Neuronal stem cell (in vitro differentiated cells): ENCODE measurements at regions not wholly inside any gene's neighbourhood (a gene's known extent, or its start where the extent isn't known, plus 50 kb on each side); places are given as distances from the start of the nearest gene placed in this dataset.

Source experiments
- DNase-seq: peaks from one replicate; pipeline ENCODE4 v3.0.0-alpha.2; 2013; ENCODE audit warnings: low spot score
- H2AFZ ChIP-seq: one replicate; pipeline ENCODE4 v1.6.1; 2013; ENCODE audit warnings: mild to moderate bottlenecking, low read length, inconsistent platforms
- H2AK5ac ChIP-seq: 2 replicates; pipeline ENCODE4 v1.6.1; 2013; ENCODE audit warnings: low read depth, mild to moderate bottlenecking, inconsistent platforms, low read length, moderate library complexity, mixed read lengths
- H2BK120ac ChIP-seq: 2 replicates; pipeline ENCODE4 v1.6.1; 2013; ENCODE audit warnings: low read depth, mild to moderate bottlenecking, inconsistent platforms, low read length, moderate library complexity, mixed read lengths
- H2BK12ac ChIP-seq: one replicate; pipeline ENCODE4 v1.6.1; 2013; ENCODE audit warnings: low read length, inconsistent platforms
- H2BK15ac ChIP-seq: 2 replicates; pipeline ENCODE4 v1.6.1; 2013; ENCODE audit warnings: mild to moderate bottlenecking, low read length, inconsistent platforms, mixed read lengths
- H2BK5ac ChIP-seq: one replicate; pipeline ENCODE4 v1.6.1; 2013; ENCODE audit warnings: inconsistent platforms, mild to moderate bottlenecking, low read length, moderate library complexity
- H3K14ac ChIP-seq: one replicate; pipeline ENCODE4 v1.6.1; 2013; ENCODE audit warnings: low read length, inconsistent platforms
- H3K18ac ChIP-seq: 2 replicates; pipeline ENCODE4 v1.6.1; 2013; ENCODE audit warnings: low read length, inconsistent platforms
- H3K23ac ChIP-seq: 2 replicates; pipeline ENCODE4 v1.6.1; 2013; ENCODE audit warnings: low read depth, mild to moderate bottlenecking, mixed read lengths, low read length, inconsistent platforms; ENCODE audit not compliant: poor library complexity
- H3K27ac ChIP-seq: replicated peaks from 3 replicates; pipeline ENCODE4 v1.5.1; 2013; ENCODE audit warnings: low read length, inconsistent platforms
- H3K27me3 ChIP-seq, 3 experiments: 2 replicates each; pipeline ENCODE4 v1.6.1; 2013; ENCODE audit warnings: low read length in 3 of 3, mild to moderate bottlenecking in 2 of 3, inconsistent platforms in 1 of 3, low read depth in 1 of 3, mixed read lengths in 1 of 3, moderate library complexity in 1 of 3; ENCODE audit not compliant: control insufficient read depth in 3 of 3, insufficient read depth in 3 of 3
- H3K36me3 ChIP-seq, 2 donors: replicated peaks in 1 of 2; 2 replicates each; pipeline ENCODE4 v1.6.1; 2013; ENCODE audit warnings: low read length in 2 of 2; ENCODE audit not compliant: control insufficient read depth in 2 of 2, insufficient read depth in 2 of 2
- H3K4ac ChIP-seq: 2 replicates; pipeline ENCODE4 v1.6.1; 2013; ENCODE audit warnings: inconsistent platforms, mild to moderate bottlenecking, low read length, moderate library complexity
- H3K4me1 ChIP-seq, 2 donors: 1 replicate in 1 of 2; 2 replicates in 1 of 2; pipeline ENCODE4 v1.6.1; 2013; ENCODE audit warnings: low read length in 2 of 2, low read depth in 1 of 2; ENCODE audit not compliant: control insufficient read depth in 2 of 2, insufficient read depth in 1 of 2
- H3K4me2 ChIP-seq: one replicate; pipeline ENCODE4 v1.6.1; 2013; ENCODE audit warnings: mild to moderate bottlenecking, low read length, inconsistent platforms; ENCODE audit not compliant: insufficient read depth, poor library complexity, severe bottlenecking
- H3K4me3 ChIP-seq, 2 donors: 2 replicates each; pipeline ENCODE4 v1.5.1; 2013; ENCODE audit warnings: low read length in 2 of 2, mild to moderate bottlenecking in 2 of 2, inconsistent platforms in 1 of 2, moderate library complexity in 1 of 2
- H3K79me1 ChIP-seq: one replicate; pipeline ENCODE4 v1.6.1; 2013; ENCODE audit warnings: low read depth, mild to moderate bottlenecking, inconsistent platforms, low read length, moderate library complexity
- H3K9ac ChIP-seq: one replicate; pipeline ENCODE4 v1.6.1; 2013; ENCODE audit warnings: mild to moderate bottlenecking, low read depth, low read length, inconsistent platforms; ENCODE audit not compliant: poor library complexity
- H3K9me3 ChIP-seq, 2 donors: replicated peaks in 1 of 2; 2 replicates each; pipeline versions ENCODE3 to v1.6.1; 2013; ENCODE audit warnings: low read length in 2 of 2, mild to moderate bottlenecking in 2 of 2, inconsistent platforms in 1 of 2, low read depth in 1 of 2, mixed read lengths in 1 of 2, moderate library complexity in 1 of 2; ENCODE audit not compliant: control insufficient read depth in 2 of 2, insufficient read depth in 1 of 2
- H4K8ac ChIP-seq: one replicate; pipeline ENCODE4 v1.6.1; 2013; ENCODE audit warnings: low read depth, mild to moderate bottlenecking, inconsistent platforms, low read length, moderate library complexity
- H4K91ac ChIP-seq: one replicate; pipeline ENCODE4 v1.6.1; 2013; ENCODE audit warnings: low read length, low read depth, mild to moderate bottlenecking, inconsistent platforms; ENCODE audit not compliant: poor library complexity
- WGBS, 2 donors: extraction: QIAGEN DNeasy Blood & Tissue Kit; methylation state at CpG; one replicate each; pipeline ENCODE4 v1.1.7; 2013; ENCODE audit warnings: missing lambda C conversion rate in 2 of 2, mixed read lengths in 1 of 2; ENCODE audit not compliant: insufficient read length in 2 of 2, insufficient replicate concordance in 1 of 2; ENCODE audit errors: extremely low coverage in 2 of 2; 5-methylcytosine and 5-hydroxymethylcytosine counted together

- no peaks in the 10 kb centered on the region for H3K4me1 ChIP-seq
- H2AFZ ChIP-seq, result no peak overlapping the region
- no peak overlapping the region for H3K18ac ChIP-seq
- H4K8ac ChIP-seq, result no peak overlapping the region
- H3K79me1 ChIP-seq, result no peaks in the 10 kb centered on the region
- H2BK5ac ChIP-seq, result no peak overlapping the region
- no peak overlapping the region for H3K4me3 ChIP-seq
- H2BK15ac ChIP-seq, result no peak overlapping the region
- no peak for DNase-seq
- no peak overlapping the region for H3K9ac ChIP-seq
- H3K4ac ChIP-seq, result no peak overlapping the region
- H3K14ac ChIP-seq, result no peak overlapping the region
- H3K23ac ChIP-seq, result no peak overlapping the region
- no peak overlapping the region for H4K91ac ChIP-seq
- no peak overlapping the region for H3K27ac ChIP-seq
- H3K36me3 ChIP-seq, result no peaks in the 10 kb centered on the region
- no peak overlapping the region for H2BK12ac ChIP-seq
- WGBS, 2 donors, result no CpG with 5 or more reads among the region's 2 CpGs
- no peak overlapping the region for H3K4me2 ChIP-seq
- no peaks in the 10 kb centered on the region for H3K27me3 ChIP-seq
- H2AK5ac ChIP-seq, result no peak overlapping the region
- no peak overlapping the region for H2BK120ac ChIP-seq
- H3K9me3 ChIP-seq, result no peaks in the 10 kb centered on the region
These were observed 490.2 kb downstream of the TLL1 start for GRCh38 chr4:166363198-166363597.

GRCh38 chr4:166366012-166366411, 493.0 kb downstream of the TLL1 start:
- WGBS, 2 donors, result no CpG with 5 or more reads among the region's 3 CpGs
- H2BK120ac ChIP-seq, result no peak overlapping the region
- DNase-seq, result no peak
- H2AK5ac ChIP-seq, result no peak overlapping the region
- no peaks in the 10 kb centered on the region for H3K9me3 ChIP-seq
- no peak overlapping the region for H3K18ac ChIP-seq
- H2BK15ac ChIP-seq, result no peak overlapping the region
- no peak overlapping the region for H3K9ac ChIP-seq
- H3K4ac ChIP-seq, result no peak overlapping the region
- no peak overlapping the region for H3K23ac ChIP-seq
- H3K36me3 ChIP-seq, result no peaks in the 10 kb centered on the region
- no peaks in the 10 kb centered on the region for H3K4me1 ChIP-seq
- no peaks in the 10 kb centered on the region for H3K79me1 ChIP-seq
- H3K4me2 ChIP-seq, result no peak overlapping the region
- H2BK5ac ChIP-seq, result no peak overlapping the region
- H2BK12ac ChIP-seq, result no peak overlapping the region
- H3K14ac ChIP-seq, result no peak overlapping the region
- H3K27ac ChIP-seq, result no peak overlapping the region
- no peak overlapping the region for H4K8ac ChIP-seq
- no peak overlapping the region for H3K4me3 ChIP-seq
- H3K27me3 ChIP-seq, result no peaks in the 10 kb centered on the region
- no peak overlapping the region for H4K91ac ChIP-seq
- no peak overlapping the region for H2AFZ ChIP-seq

DNA sequence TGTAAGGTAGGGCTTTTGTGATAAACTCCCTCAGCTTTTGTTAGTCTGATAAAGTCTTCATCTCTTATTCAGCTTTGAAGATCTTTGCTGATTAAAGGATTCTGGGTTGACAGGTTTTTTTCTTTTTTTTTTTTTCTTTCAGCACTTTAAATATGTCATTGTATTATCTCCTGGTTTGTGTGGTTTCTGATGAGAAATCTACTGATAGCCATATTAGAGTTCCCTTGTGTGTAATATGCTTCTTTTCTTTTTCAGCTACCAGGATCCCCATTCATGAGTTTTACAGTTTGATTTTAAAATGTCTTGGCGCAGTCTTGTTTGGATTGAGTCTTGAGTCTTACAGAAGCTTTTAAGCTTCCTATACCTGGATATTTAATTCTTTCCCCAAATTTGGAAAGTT, 504.5 kb downstream of the TLL1 start:
- no peak overlapping the region for H3K4me3 ChIP-seq

GRCh38 chr4:166386491-166387360, 513.7 kb downstream of the TLL1 start:
- no peaks in the 10 kb centered on the region for H3K27me3 ChIP-seq
- no peak overlapping the region for H3K23ac ChIP-seq
- no peaks in the 10 kb centered on the region for H3K36me3 ChIP-seq
- H3K9ac ChIP-seq, result no peak overlapping the region
- H3K4me1 ChIP-seq, result no peaks in the 10 kb centered on the region
- no peaks in the 10 kb centered on the region for H3K79me1 ChIP-seq
- no peak for DNase-seq
- no peak overlapping the region for H4K8ac ChIP-seq
- no peak overlapping the region for H3K18ac ChIP-seq
- no peak overlapping the region for H2BK12ac ChIP-seq
- no peak overlapping the region for H2BK15ac ChIP-seq
- no CpG with 5 or more reads among the region's 6 CpGs for WGBS, 2 donors
- no peak overlapping the region for H3K4me3 ChIP-seq
- no peak overlapping the region for H3K4me2 ChIP-seq
- H3K27ac ChIP-seq, result no peak overlapping the region
- no peak overlapping the region for H3K4ac ChIP-seq
- H3K14ac ChIP-seq, result no peak overlapping the region
- H2BK5ac ChIP-seq, result no peak overlapping the region
- H4K91ac ChIP-seq, result no peak overlapping the region
- H2AK5ac ChIP-seq, result no peak overlapping the region
- H3K9me3 ChIP-seq, result no peaks in the 10 kb centered on the region
- H2AFZ ChIP-seq, result no peak overlapping the region
- no peak overlapping the region for H2BK120ac ChIP-seq

More for the DNA sequence above, 504.5 kb downstream of the TLL1 start:
- H3K18ac ChIP-seq, result no peak overlapping the region
- H3K27ac ChIP-seq, result no peak overlapping the region
- H2AK5ac ChIP-seq, result no peak overlapping the region
- H3K79me1 ChIP-seq, result no peaks in the 10 kb centered on the region
- H3K9ac ChIP-seq, result no peak overlapping the region
- no peak overlapping the region for H2BK5ac ChIP-seq
- H4K91ac ChIP-seq, result no peak overlapping the region
- H3K4ac ChIP-seq, result no peak overlapping the region
- H3K27me3 ChIP-seq, result no peaks in the 10 kb centered on the region
- no peak for DNase-seq
- no peak overlapping the region for H2BK12ac ChIP-seq
- H3K14ac ChIP-seq, result no peak overlapping the region
- H2AFZ ChIP-seq, result no peak overlapping the region
- no peaks in the 10 kb centered on the region for H3K36me3 ChIP-seq
- H3K23ac ChIP-seq, result no peak overlapping the region
- H2BK120ac ChIP-seq, result no peak overlapping the region
- no peak overlapping the region for H4K8ac ChIP-seq
- no peaks in the 10 kb centered on the region for H3K4me1 ChIP-seq
- no CpG with 5 or more reads among the region's 1 CpG for WGBS, 2 donors
- H2BK15ac ChIP-seq, result no peak overlapping the region
- H3K9me3 ChIP-seq, result peaks cover 0 to 8% of the 10 kb centered on the region in 2 donors
- H3K4me2 ChIP-seq, result no peak overlapping the region
